SW 1271 (cell line): ENCODE measurements at regions not wholly inside any gene's neighbourhood (a gene's known extent, or its start where the extent isn't known, plus 50 kb on each side); places are given as distances from the start of the nearest gene placed in this dataset.
A peak's percentile ranks its signal among the peaks of the same experiment; 100 is the strongest.

Experiments
- DNase-seq, 2 experiments: peaks; one replicate each; lab custom pipeline; 2025; lab: John Stamatoyannopoulos, UW

- DNase-seq = no peak
These were observed 670.8 kb upstream of the FANCL start for GRCh38 chr2:58911877-58912276.

- no peak for DNase-seq
These were observed 667.5 kb upstream of the FANCL start for GRCh38 chr2:58908501-58909154.

- no peak for DNase-seq
These were observed 666.5 kb upstream of the FANCL start for GRCh38 chr2:58907644-58908043.

GRCh38 chr2:58906081-58906645 is 665.0 kb upstream of the FANCL start:
- DNase-seq = no peak

DNA sequence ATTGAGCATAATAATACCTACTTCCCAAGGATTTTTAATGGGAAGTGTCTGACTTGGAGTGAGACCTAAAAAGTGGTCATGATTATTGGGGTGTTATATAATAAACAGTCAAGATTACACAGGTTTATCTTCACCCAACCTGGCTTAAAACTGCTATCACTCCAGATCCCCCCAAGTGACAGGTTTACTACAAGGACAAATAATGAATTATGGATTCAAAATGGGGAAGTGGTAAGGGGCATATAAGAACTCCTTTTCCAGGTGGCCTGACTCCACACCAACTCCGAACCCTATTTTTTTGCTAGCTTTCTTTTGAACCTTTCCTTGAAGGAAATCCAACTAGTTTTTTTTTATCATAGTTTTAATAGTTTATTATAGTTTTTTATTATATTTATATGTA is 663.0 kb upstream of the FANCL start:
- no peak for DNase-seq

- no peak for DNase-seq
These were observed 662.3 kb upstream of the FANCL start for GRCh38 chr2:58903427-58903826.

DNA sequence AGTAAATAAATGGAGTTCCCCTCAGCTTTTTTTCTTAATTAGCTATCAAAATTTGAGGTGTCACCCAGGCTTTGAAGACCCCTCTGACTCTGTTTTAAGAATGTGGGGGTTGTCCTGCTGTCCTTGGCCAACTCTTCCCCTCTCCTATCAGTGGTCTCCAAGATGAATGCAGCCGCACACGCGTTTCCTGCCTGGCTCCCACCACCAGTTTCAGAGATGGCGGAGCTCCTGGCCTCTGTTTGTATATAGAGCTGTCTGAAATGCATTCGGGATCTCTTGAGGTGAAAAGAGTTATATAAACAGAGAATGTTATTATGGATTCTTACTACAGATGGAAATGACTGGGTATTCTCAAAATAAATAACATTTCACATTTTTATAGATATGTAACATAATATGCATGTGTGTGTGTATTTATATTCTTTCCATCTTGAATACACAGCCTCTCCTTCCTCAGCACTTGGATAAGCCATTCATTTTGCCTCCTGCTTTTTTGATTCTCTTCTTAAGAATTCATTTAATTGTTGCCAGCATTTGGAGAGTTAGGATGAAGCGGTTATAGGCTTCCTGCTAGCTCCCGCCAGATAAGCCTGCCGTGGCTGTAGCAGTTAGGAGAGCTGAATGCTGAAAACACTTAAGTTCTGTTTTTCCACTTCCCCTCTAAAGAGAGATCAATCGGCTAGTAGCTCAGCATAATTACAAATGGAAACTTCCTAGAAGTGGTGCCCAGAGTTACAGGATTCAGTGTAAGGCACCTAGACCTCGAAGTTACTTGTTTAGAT is 659.3 kb upstream of the FANCL start:
- DNase-seq = no peak

DNA sequence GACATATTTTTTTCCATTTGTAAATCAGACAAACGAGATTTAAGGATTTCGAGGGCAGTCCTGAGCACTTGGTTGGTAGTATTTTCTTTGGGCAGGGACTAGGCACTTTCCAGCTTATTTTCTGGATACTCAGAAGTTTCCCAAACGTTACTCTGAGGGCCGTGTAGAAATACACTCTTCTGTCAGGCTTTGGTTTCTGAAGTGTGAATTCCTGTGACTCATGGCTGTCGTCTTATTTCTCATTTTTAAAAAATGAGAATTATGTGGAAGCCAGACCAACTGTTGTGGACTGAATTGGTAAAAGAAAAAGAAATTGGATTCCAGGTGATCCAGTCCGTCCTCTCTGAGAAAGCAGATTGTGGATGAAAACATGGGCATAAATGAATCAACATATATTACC is 658.6 kb upstream of the FANCL start:
- DNase-seq = no peak

GRCh38 chr2:58896638-58897037 is 655.5 kb upstream of the FANCL start:
- DNase-seq = no peak

GRCh38 chr2:58895857-58896256 is 654.7 kb upstream of the FANCL start:
- no peak for DNase-seq

- no peak for DNase-seq
These were observed 652.7 kb upstream of the FANCL start for GRCh38 chr2:58893656-58894351.

DNA sequence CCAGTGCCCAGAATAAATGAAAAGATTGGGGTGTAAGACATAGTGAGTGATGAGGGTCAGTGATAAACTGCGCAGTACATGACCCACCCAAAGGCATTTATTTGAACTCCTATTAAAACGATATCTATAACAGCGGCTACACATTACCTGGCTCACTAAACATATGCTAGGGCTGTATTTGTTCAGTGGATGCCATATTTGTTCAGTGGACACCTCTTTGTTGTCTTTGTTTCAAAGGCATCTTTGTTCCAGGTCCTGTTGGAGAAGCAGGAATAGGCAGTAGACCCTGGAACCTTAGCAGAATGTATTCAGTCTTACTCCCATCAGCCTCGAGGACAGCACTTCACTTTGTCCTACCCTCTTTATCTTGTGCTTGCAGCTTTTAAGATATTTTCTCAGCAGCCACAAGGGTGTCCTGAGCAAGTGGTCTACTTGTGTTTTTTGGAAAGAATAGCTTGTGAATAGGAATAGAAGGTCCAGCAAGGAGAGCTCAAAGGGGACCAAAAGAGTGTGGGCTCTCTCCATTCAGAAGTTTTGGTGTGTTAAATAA is 650.8 kb upstream of the FANCL start:
- DNase-seq = no peak

- no peak for DNase-seq
These were observed 649.9 kb upstream of the FANCL start for GRCh38 chr2:58890865-58891525.

- no peak for DNase-seq
These were observed 644.9 kb upstream of the FANCL start for GRCh38 chr2:58886009-58886408.

- DNase-seq = no peak
These were observed 638.7 kb upstream of the FANCL start for GRCh38 chr2:58879834-58880233.

DNA sequence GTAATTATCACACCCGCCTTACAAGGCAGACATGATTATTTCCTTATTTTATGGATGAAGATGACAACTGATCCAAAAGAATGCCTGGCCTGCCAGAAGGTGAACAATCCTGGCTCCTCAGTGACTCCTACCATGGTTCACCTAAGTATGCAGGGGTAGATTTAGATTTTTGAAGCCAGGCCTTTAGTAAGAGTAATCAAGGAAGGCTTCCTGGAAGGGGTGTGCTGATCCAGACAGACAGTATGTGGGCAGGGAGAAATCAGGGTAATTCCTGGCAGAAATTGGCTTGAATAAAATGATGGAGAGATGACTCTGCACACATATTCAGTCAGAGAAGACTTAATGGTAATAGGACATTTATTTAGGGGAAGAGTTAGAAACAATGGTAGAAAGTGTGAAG is 637.7 kb upstream of the FANCL start:
- DNase-seq = no peak

DNA sequence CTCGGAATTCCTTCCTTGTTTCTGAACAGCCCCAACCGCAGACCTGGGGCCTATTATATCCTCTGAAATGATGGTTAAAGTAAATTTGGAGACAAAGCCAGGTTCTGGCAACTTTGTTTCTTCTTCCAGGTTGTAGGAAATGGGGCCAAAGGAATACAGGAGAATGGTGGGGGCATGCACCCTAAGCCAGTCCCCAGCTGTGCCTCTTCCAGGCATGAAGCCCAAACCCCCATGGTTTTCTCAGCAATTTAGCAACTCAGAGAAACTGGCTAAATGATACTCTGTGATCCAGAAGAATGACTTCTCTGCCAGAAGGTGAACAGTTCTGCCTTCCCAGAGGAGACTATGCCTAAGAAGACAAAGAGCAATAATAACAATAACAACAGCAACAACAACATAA is 635.0 kb upstream of the FANCL start:
- DNase-seq = no peak

DNA sequence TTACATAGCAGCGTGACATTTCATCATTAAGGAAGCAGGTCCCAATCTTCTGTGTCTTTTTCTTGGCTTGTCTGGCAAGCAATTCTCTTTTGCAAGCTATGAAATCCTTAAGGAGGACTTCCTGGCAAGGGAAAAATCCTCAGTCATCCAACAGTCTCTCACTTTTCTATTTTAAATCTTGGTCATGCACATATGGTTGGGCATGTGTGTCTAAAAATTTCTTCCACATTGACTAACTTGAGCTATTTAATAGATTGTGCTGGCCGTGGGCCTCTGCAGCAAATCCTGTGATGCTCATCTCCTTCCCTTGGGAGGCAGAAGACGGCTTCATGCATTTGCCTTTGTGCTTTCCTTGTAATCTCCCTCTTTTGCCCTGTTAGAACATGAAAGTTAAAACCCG is 634.3 kb upstream of the FANCL start:
- no peak for DNase-seq

DNA sequence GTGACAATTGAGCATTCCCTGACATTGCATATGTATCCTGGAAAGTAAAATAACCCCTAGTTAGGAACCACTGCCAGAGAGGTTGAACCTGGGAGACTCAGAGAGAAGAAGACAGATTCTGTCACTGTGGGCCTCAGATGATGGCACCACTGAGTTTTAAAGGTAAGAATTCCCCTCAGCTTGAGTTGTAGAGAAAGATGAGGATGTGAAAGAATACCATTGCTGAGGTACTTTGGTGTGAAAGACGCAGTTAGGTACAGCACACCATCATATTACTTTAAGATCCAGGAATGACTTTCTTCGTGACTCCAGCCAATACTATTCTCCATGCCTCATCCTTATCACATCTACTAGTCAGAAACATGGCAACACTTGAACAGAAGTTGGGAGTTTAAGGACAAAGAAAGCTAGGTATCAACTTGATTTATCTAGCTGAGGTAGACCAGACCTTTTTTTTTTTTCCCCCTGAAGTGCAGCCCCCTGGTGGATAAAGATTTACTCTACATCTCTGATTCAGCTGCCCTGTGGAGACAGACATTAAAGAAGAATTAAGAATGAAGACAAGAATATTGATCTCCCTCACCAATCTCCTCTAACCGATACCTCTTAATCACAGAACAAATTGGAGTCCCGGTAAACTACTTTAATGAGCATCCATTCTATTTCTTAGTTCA is 630.5 kb upstream of the FANCL start:
- peak in 1 of 2 experiments; percentile 1 for DNase-seq

GRCh38 chr2:58870704-58871103 is 629.6 kb upstream of the FANCL start:
- no peak for DNase-seq

DNA sequence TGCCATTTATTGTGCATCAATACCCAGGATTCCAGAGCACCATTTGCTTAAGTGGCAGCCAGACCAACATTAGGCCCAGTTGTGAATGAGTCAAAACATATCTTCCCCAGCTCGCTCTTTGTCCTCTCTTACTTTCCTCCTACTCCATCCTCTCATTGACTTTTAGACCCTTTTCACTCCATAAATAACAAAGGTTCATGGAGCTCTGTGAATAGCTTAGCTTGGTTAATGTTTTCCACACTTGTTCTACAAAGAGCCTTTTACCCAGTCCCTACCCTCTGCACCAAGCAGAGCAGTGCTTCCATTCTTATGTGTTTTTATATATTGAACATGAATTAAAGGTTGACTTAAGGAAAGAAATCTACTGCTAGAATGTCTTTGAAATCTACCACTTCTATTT is 625.8 kb upstream of the FANCL start:
- DNase-seq = no peak
